WTC11 (cell line): ENCODE measurements at regions not wholly inside any gene's neighbourhood (a gene's known extent, or its start where the extent isn't known, plus 50 kb on each side); places are given as distances from the start of the nearest gene placed in this dataset.

ENCODE experiments used
- ATAC-seq: fragments of 200-7000 bp; cut with Tn5 transposase; 2 replicates; pipeline ENCODE4 v1.10.0; 2021; ENCODE audit warnings: mild to moderate bottlenecking, moderate library complexity
- CTCF ChIA-PET: fragments of 300-600 bp; sonication (Branson Sonifier 250); formaldehyde crosslinking; loops from one replicate; lab custom pipeline; 2021; ENCODE audit warnings: antibody characterized with exemption; lab: Charles Lee
- POLR2A ChIA-PET: fragments of 350-600 bp; sonication (Branson Sonifier 250); formaldehyde crosslinking; loops from one replicate; lab custom pipeline; 2021; ENCODE audit warnings: antibody characterized with exemption; lab: Charles Lee
- DNase-seq: peaks from one replicate; pipeline ENCODE4 v3.0.0; 2021; ENCODE audit warnings: low spot score
- H3K27ac Mint-ChIP-seq: 2 replicates; pipeline ENCODE4 v1.8.0; 2021; ENCODE audit warnings: mixed read lengths
- H3K27me3 Mint-ChIP-seq: 2 replicates; pipeline ENCODE4 v1.8.0; 2021; ENCODE audit warnings: low read depth, mild to moderate bottlenecking, moderate library complexity, mixed read lengths
- H3K36me3 Mint-ChIP-seq: 2 replicates; pipeline ENCODE4 v1.8.0; 2021; ENCODE audit warnings: mixed read lengths
- H3K4me1 Mint-ChIP-seq: 2 replicates; pipeline ENCODE4 v1.8.0; 2022; ENCODE audit warnings: mixed read lengths
- H3K4me3 Mint-ChIP-seq: 2 replicates; pipeline ENCODE4 v1.8.0; 2021; ENCODE audit warnings: mild to moderate bottlenecking, moderate library complexity, mixed read lengths
- H3K9me3 Mint-ChIP-seq: 2 replicates; pipeline ENCODE4 v1.8.0; 2021; ENCODE audit warnings: mixed read lengths
- ELF4 ChIP-seq: sonication (generic); formaldehyde crosslinking; IDR thresholded peaks from 2 replicates; pipeline ENCODE4 v1.8.1; 2022; ENCODE audit warnings: low read depth, mild to moderate bottlenecking, moderate library complexity, missing genetic modification reagents
- EMX1 ChIP-seq: fragments of 250-450 bp; sonication (Bioruptor Pico); IDR thresholded peaks from 2 replicates; pipeline ENCODE4 v1.8.0; 2021; ENCODE audit warnings: mild to moderate bottlenecking
- ESRRA ChIP-seq: sonication (generic); formaldehyde crosslinking; IDR thresholded peaks from 2 replicates; pipeline ENCODE4 v1.8.1; 2022; ENCODE audit warnings: mild to moderate bottlenecking, missing genetic modification reagents, borderline replicate concordance
- FOXP1 ChIP-seq: sonication (generic); formaldehyde crosslinking; IDR thresholded peaks from 2 replicates; pipeline ENCODE4 v1.8.0; 2022; ENCODE audit warnings: missing genetic modification reagents, mild to moderate bottlenecking, moderate library complexity, borderline replicate concordance
- MXD4 ChIP-seq: fragments of 250-450 bp; sonication (Bioruptor Pico); IDR thresholded peaks from 2 replicates; pipeline ENCODE4 v1.8.0; 2021; ENCODE audit warnings: mild to moderate bottlenecking, moderate library complexity, borderline replicate concordance
- NFYB ChIP-seq: sonication (generic); formaldehyde crosslinking; conservative IDR thresholded peaks from 2 replicates; pipeline ENCODE4 v1.8.0; 2022; ENCODE audit warnings: low read depth, missing genetic modification reagents
- RELA ChIP-seq: sonication (generic); formaldehyde crosslinking; IDR thresholded peaks from 2 replicates; pipeline ENCODE4 v1.8.1; 2022; ENCODE audit warnings: missing genetic modification reagents, mild to moderate bottlenecking, borderline replicate concordance
- TCF7 ChIP-seq: sonication (generic); formaldehyde crosslinking; IDR thresholded peaks from 2 replicates; pipeline ENCODE4 v1.8.0; 2022; ENCODE audit warnings: mild to moderate bottlenecking, low read depth, missing genetic modification reagents, moderate library complexity
- TEAD1 ChIP-seq: sonication (generic); formaldehyde crosslinking; IDR thresholded peaks from 2 replicates; pipeline ENCODE4 v1.8.0; 2022; ENCODE audit warnings: mild to moderate bottlenecking, missing genetic modification reagents
- TP53 ChIP-seq: sonication (generic); formaldehyde crosslinking; IDR thresholded peaks from 2 replicates; pipeline ENCODE4 v1.8.1; 2023; ENCODE audit warnings: mild to moderate bottlenecking, missing genetic modification reagents
- ZBTB21 ChIP-seq: sonication (generic); formaldehyde crosslinking; IDR thresholded peaks from 2 replicates; pipeline ENCODE4 v1.8.1; 2023; ENCODE audit warnings: mild to moderate bottlenecking, missing genetic modification reagents, borderline replicate concordance
- ZNF232 ChIP-seq: sonication (generic); formaldehyde crosslinking; IDR thresholded peaks from 2 replicates; pipeline ENCODE4 v1.8.0; 2022; ENCODE audit warnings: mild to moderate bottlenecking, missing genetic modification reagents
- ZNF263 ChIP-seq: sonication (generic); formaldehyde crosslinking; IDR thresholded peaks from 2 replicates; pipeline ENCODE4 v1.8.1; 2022; ENCODE audit warnings: low read depth, mild to moderate bottlenecking, moderate library complexity, missing genetic modification reagents
- TF ChIP-seq, protein P1 (sequence below): sonication (generic); formaldehyde crosslinking; IDR thresholded peaks from 2 replicates; pipeline ENCODE4 v1.8.0; 2023; ENCODE audit warnings: missing genetic modification reagents
- TF ChIP-seq, protein P2 (sequence below): fragments of 250-450 bp; sonication (Bioruptor Pico); IDR thresholded peaks from 2 replicates; pipeline ENCODE4 v1.9.0; 2021; ENCODE audit warnings: moderate library complexity, mild to moderate bottlenecking, inconsistent platforms, borderline replicate concordance
- TF ChIP-seq, protein P3 (sequence below): fragments of 250-450 bp; sonication (Bioruptor Pico); IDR thresholded peaks from 2 replicates; pipeline ENCODE4 v1.9.0; 2021; ENCODE audit warnings: mild to moderate bottlenecking
- TF ChIP-seq, protein P4 (sequence below): fragments of 250-450 bp; sonication (Bioruptor Pico); IDR thresholded peaks from 2 replicates; pipeline ENCODE4 v1.8.0; 2021; ENCODE audit warnings: mild to moderate bottlenecking
- TF ChIP-seq, protein P5 (sequence below): sonication (generic); formaldehyde crosslinking; IDR thresholded peaks from 2 replicates; pipeline ENCODE4 v1.8.1; 2022; ENCODE audit warnings: mild to moderate bottlenecking, moderate library complexity, missing genetic modification reagents
- TF ChIP-seq, protein P6 (sequence below): fragments of 250-450 bp; sonication (Bioruptor Pico); conservative IDR thresholded peaks from 2 replicates; pipeline ENCODE4 v1.9.0; 2021; ENCODE audit warnings: mild to moderate bottlenecking
- TF ChIP-seq, protein P7 (sequence below): sonication (generic); formaldehyde crosslinking; conservative IDR thresholded peaks from 2 replicates; pipeline ENCODE4 v1.8.1; 2023; ENCODE audit warnings: mild to moderate bottlenecking, low read depth, missing genetic modification reagents, moderate library complexity

DNA sequence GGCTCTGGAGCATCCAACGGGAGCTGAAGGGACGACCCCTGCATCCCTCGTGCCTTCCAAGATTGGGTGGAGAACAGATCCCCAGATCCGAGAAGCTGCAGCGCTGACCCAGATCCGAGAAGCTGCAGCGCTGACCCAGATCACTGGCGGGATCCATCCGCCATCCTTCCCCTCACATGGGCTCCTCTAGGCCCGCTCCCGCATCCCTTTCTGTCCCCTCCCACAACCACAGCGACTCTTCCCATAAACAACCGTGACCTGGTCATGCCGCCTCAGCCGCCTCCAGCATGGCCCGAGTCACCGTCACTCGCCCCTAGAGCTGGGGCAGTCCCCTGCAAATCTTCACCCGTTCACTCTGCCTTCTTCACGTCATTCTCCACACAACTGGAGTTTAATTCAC lies 124.9 kb downstream of the UTP18 start:
- CTCF ChIA-PET = interaction anchor here (0.5 to 1.6 kb wide), 3 partner anchors 13 to 109 kb away, joined by 4 to 5 read pairs (median 4); no protein-coding TSS in a partner anchor

DNA sequence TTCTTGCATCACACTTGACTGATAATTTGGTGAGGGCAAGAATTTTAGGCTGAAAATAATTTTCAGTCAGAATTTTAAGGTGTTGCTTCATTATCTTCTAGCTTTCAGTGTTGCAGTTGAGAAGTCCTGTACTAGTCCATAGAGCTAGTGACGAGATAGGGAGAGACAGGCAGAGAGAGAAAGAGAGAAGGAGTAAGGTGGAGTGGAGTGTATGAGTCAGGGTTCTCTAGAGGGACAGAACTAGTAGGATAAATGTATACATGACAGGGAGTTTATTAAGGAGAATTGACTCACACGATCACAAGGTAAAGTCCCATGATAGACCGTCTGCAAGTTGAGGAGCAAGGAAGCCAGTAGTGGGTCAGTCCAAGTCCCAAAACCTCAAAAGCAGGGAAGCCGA lies 127.2 kb downstream of the UTP18 start:
- H3K27ac Mint-ChIP-seq = no peak overlapping the region
- CTCF ChIA-PET = no interaction called here

More for the DNA sequence above, 124.9 kb downstream of the UTP18 start:
- H3K9me3 Mint-ChIP-seq = no peaks in the 10 kb centered on the region
- no peaks in the 10 kb centered on the region for H3K4me1 Mint-ChIP-seq
- POLR2A ChIA-PET = no interaction called here
- H3K27me3 Mint-ChIP-seq = no peaks in the 10 kb centered on the region; the same call in 1 of the 2 replicates
- DNase-seq (no peak), ATAC-seq (no peak)
- H3K4me3 Mint-ChIP-seq = no peak overlapping the region
- no peak overlapping the region for H3K27ac Mint-ChIP-seq
- TF ChIP-seq, protein P1, sequence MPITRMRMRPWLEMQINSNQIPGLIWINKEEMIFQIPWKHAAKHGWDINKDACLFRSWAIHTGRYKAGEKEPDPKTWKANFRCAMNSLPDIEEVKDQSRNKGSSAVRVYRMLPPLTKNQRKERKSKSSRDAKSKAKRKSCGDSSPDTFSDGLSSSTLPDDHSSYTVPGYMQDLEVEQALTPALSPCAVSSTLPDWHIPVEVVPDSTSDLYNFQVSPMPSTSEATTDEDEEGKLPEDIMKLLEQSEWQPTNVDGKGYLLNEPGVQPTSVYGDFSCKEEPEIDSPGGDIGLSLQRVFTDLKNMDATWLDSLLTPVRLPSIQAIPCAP = no peak
- no peak for TF ChIP-seq MXD4 (CRISPR knock-in tag)
- no peak for TF ChIP-seq TEAD1 (CRISPR knock-in tag)
- no peaks in the 10 kb centered on the region for H3K36me3 Mint-ChIP-seq

DNA sequence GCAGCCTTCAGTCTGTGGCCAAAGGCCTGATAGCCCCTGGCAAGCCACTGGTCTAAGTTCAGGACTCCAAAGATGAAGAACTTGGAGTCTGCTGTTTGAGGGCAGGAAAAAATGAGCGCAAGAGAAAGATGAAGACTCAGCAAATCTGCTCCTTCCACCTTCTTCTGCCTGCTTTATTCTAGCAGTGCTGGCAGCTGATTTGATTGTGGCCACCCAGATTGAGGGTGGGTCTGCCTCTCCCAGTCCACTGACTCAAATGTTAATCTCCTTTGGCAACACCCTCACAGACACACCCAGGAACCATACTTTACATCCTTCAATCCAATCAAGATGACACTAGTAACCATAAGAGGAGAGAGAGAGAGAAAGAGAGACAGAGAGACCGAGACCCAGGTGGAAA lies 127.6 kb downstream of the UTP18 start:
- H3K27me3 Mint-ChIP-seq = no peaks in the 10 kb centered on the region; the same call in 1 of the 2 replicates
- H3K27ac Mint-ChIP-seq = no peak overlapping the region
- TF ChIP-seq TCF7 (CRISPR knock-in tag) (no peak), ZBTB21 (CRISPR knock-in tag) (no peak), FOXP1 (CRISPR knock-in tag) (no peak), RELA (CRISPR knock-in tag) (no peak), NFYB (no peak), ZNF232 (no peak), EMX1 (CRISPR knock-in tag) (no peak)
- TF ChIP-seq, protein P2, sequence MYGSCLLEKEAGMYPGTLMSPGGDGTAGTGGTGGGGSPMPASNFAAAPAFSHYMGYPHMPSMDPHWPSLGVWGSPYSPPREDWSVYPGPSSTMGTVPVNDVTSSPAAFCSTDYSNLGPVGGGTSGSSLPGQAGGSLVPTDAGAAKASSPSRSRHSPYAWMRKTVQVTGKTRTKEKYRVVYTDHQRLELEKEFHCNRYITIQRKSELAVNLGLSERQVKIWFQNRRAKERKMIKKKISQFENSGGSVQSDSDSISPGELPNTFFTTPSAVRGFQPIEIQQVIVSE (CRISPR knock-in tag) = no peak
- TF ChIP-seq, protein P3, sequence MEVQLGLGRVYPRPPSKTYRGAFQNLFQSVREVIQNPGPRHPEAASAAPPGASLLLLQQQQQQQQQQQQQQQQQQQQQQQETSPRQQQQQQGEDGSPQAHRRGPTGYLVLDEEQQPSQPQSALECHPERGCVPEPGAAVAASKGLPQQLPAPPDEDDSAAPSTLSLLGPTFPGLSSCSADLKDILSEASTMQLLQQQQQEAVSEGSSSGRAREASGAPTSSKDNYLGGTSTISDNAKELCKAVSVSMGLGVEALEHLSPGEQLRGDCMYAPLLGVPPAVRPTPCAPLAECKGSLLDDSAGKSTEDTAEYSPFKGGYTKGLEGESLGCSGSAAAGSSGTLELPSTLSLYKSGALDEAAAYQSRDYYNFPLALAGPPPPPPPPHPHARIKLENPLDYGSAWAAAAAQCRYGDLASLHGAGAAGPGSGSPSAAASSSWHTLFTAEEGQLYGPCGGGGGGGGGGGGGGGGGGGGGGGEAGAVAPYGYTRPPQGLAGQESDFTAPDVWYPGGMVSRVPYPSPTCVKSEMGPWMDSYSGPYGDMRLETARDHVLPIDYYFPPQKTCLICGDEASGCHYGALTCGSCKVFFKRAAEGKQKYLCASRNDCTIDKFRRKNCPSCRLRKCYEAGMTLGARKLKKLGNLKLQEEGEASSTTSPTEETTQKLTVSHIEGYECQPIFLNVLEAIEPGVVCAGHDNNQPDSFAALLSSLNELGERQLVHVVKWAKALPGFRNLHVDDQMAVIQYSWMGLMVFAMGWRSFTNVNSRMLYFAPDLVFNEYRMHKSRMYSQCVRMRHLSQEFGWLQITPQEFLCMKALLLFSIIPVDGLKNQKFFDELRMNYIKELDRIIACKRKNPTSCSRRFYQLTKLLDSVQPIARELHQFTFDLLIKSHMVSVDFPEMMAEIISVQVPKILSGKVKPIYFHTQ (CRISPR knock-in tag) = no peak
- TF ChIP-seq, protein P4, sequence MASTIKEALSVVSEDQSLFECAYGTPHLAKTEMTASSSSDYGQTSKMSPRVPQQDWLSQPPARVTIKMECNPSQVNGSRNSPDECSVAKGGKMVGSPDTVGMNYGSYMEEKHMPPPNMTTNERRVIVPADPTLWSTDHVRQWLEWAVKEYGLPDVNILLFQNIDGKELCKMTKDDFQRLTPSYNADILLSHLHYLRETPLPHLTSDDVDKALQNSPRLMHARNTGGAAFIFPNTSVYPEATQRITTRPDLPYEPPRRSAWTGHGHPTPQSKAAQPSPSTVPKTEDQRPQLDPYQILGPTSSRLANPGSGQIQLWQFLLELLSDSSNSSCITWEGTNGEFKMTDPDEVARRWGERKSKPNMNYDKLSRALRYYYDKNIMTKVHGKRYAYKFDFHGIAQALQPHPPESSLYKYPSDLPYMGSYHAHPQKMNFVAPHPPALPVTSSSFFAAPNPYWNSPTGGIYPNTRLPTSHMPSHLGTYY (CRISPR knock-in tag) = no peak

More for the DNA sequence above, 127.2 kb downstream of the UTP18 start:
- no peaks in the 10 kb centered on the region; the same call in 1 of the 2 replicates for H3K27me3 Mint-ChIP-seq
- TF ChIP-seq ELF4 (no peak), ZBTB21 (CRISPR knock-in tag) (no peak), FOXP1 (CRISPR knock-in tag) (no peak), MXD4 (CRISPR knock-in tag) (no peak), ESRRA (CRISPR knock-in tag) (no peak), ZNF263 (CRISPR knock-in tag) (no peak), TP53 (no peak), ZNF232 (no peak)
- TF ChIP-seq, protein P5, sequence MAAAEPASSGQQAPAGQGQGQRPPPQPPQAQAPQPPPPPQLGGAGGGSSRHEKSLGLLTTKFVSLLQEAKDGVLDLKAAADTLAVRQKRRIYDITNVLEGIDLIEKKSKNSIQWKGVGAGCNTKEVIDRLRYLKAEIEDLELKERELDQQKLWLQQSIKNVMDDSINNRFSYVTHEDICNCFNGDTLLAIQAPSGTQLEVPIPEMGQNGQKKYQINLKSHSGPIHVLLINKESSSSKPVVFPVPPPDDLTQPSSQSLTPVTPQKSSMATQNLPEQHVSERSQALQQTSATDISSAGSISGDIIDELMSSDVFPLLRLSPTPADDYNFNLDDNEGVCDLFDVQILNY = no peak
- TF ChIP-seq, protein P6, sequence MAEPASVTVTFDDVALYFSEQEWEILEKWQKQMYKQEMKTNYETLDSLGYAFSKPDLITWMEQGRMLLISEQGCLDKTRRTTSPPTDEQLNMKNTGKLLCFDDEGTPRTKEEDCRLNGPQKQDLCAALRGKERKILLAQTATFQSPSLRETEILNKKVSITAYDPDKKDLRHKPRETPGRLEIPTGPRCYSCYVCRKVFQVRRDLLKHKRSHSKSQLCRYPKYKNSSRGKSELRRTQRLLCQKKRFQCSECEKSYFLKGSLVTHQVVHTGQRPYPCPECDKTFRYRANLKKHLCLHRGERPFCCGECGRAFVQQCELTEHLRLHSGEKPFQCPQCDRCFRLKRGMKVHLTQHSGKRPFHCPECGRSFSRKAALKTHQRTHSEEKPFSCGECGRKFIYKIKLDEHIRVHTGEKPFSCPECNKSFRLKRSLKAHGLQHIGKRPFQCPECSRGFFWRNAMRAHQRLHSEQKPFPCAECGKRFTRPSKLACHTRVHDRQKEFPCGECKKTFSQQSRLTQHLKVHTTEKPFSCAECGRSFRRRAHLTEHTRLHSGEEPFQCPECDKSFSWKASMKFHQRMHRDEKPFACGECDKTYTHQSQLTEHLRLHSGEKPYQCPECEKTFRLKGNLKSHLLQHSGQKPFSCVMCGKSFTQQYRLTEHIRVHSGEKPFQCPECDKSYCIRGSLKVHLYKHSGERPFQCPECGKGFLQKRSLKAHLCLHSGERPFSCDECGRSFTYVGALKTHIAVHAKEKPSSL (CRISPR knock-in tag) = no peak
- TF ChIP-seq, protein P7, sequence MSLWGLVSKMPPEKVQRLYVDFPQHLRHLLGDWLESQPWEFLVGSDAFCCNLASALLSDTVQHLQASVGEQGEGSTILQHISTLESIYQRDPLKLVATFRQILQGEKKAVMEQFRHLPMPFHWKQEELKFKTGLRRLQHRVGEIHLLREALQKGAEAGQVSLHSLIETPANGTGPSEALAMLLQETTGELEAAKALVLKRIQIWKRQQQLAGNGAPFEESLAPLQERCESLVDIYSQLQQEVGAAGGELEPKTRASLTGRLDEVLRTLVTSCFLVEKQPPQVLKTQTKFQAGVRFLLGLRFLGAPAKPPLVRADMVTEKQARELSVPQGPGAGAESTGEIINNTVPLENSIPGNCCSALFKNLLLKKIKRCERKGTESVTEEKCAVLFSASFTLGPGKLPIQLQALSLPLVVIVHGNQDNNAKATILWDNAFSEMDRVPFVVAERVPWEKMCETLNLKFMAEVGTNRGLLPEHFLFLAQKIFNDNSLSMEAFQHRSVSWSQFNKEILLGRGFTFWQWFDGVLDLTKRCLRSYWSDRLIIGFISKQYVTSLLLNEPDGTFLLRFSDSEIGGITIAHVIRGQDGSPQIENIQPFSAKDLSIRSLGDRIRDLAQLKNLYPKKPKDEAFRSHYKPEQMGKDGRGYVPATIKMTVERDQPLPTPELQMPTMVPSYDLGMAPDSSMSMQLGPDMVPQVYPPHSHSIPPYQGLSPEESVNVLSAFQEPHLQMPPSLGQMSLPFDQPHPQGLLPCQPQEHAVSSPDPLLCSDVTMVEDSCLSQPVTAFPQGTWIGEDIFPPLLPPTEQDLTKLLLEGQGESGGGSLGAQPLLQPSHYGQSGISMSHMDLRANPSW (CRISPR knock-in tag) = no peak
- no peak overlapping the region for H3K4me3 Mint-ChIP-seq
- H3K9me3 Mint-ChIP-seq = no peaks in the 10 kb centered on the region
- POLR2A ChIA-PET = no interaction called here
- H3K4me1 Mint-ChIP-seq = no peaks in the 10 kb centered on the region
- no peak for DNase-seq
- ATAC-seq = no peak
- H3K36me3 Mint-ChIP-seq = no peaks in the 10 kb centered on the region

More for the DNA sequence above, 127.6 kb downstream of the UTP18 start:
- ChIA-PET POLR2A (no interaction called here), CTCF (no interaction called here)
- H3K36me3 Mint-ChIP-seq = no peaks in the 10 kb centered on the region
- no peaks in the 10 kb centered on the region for H3K4me1 Mint-ChIP-seq
- no peaks in the 10 kb centered on the region for H3K9me3 Mint-ChIP-seq
- ATAC-seq (no peak), DNase-seq (no peak)
- no peak overlapping the region for H3K4me3 Mint-ChIP-seq
